Bronchial epithelial cell (primary cell): ENCODE measurements at regions not wholly inside any gene's neighbourhood (a gene's known extent, or its start where the extent isn't known, plus 50 kb on each side); places are given as distances from the start of the nearest gene placed in this dataset.

Experiments
- DNase-seq: peaks from one replicate; pipeline ENCODE4 v3.0.0-alpha.2; 2010; ENCODE audit warnings: low read depth
- FAIRE-seq: peaks from 2 replicates; lab custom pipeline; 2011; peaks lifted over from hg19 to GRCh38; lab: Jason Lieb, UNC
- H3K27me3 ChIP-seq: 2 replicates; pipeline ENCODE4 v1.5.1; 2011; ENCODE audit warnings: low read length; ENCODE audit not compliant: control insufficient read depth, insufficient read depth
- H3K36me3 ChIP-seq: 2 replicates; pipeline ENCODE4 v1.5.1; 2011; ENCODE audit warnings: low read length; ENCODE audit not compliant: control insufficient read depth, insufficient read depth
- H3K4me3 ChIP-seq: 2 replicates; pipeline ENCODE4 v1.5.1; 2011; ENCODE audit warnings: mild to moderate bottlenecking, low read depth, low read length, control low read depth
- CTCF ChIP-seq: IDR thresholded peaks from 2 replicates; pipeline ENCODE4 v1.5.1; 2011; ENCODE audit warnings: mild to moderate bottlenecking, moderate library complexity, low read length, control low read depth, inconsistent platforms; ENCODE audit not compliant: insufficient read depth, severe bottlenecking

GRCh38 chr3:166962911-166963310 is 417.2 kb downstream of the ZBBX start:
- TF ChIP-seq CTCF: no peak
- no peak for DNase-seq
- no peak overlapping the region for H3K4me3 ChIP-seq
- no peaks in the 10 kb centered on the region for H3K27me3 ChIP-seq
- FAIRE-seq: no peak
- H3K36me3 ChIP-seq: no peaks in the 10 kb centered on the region

- FAIRE-seq (no peak), DNase-seq (no peak)
- Histone ChIP-seq H3K27me3 (no peaks in the 10 kb centered on the region), H3K36me3 (no peaks in the 10 kb centered on the region), H3K4me3 (no peak overlapping the region)
- no peak for TF ChIP-seq CTCF
These were observed 423.0 kb downstream of the ZBBX start for GRCh38 chr3:166957121-166957520.

GRCh38 chr3:166955201-166955939 is 424.7 kb downstream of the ZBBX start:
- TF ChIP-seq CTCF: no peak
- H3K4me3 ChIP-seq: no peak overlapping the region
- no peak for FAIRE-seq
- H3K27me3 ChIP-seq: no peaks in the 10 kb centered on the region
- peak; percentile 7 for DNase-seq
- no peaks in the 10 kb centered on the region for H3K36me3 ChIP-seq

GRCh38 chr3:166934879-166935278 is 445.2 kb downstream of the ZBBX start:
- Histone ChIP-seq H3K4me3 (no peak overlapping the region), H3K27me3 (no peaks in the 10 kb centered on the region), H3K36me3 (no peaks in the 10 kb centered on the region)
- FAIRE-seq (no peak), DNase-seq (no peak)
- TF ChIP-seq CTCF: no peak

- TF ChIP-seq CTCF: no peak
- H3K27me3 ChIP-seq: no peaks in the 10 kb centered on the region
- FAIRE-seq (no peak), DNase-seq (no peak)
- H3K36me3 ChIP-seq: no peaks in the 10 kb centered on the region
- no peak overlapping the region for H3K4me3 ChIP-seq
These were observed 462.7 kb downstream of the ZBBX start for GRCh38 chr3:166917437-166917836.

GRCh38 chr3:166902374-166902773 is 477.7 kb downstream of the ZBBX start:
- Histone ChIP-seq H3K27me3 (no peaks in the 10 kb centered on the region), H3K36me3 (no peaks in the 10 kb centered on the region), H3K4me3 (no peak overlapping the region)
- DNase-seq (peak; percentile 18), FAIRE-seq (no peak)
- TF ChIP-seq CTCF: no peak
